Activated naive CD8-positive, alpha-beta T cell treated with anti-CD3 and anti-CD28 coated beads for 36 hours (primary cell): ENCODE measurements at regions not wholly inside any gene's neighbourhood (a gene's known extent, or its start where the extent isn't known, plus 50 kb on each side); places are given as distances from the start of the nearest gene placed in this dataset.

Source experiments
- DNase-seq: peaks from one replicate; pipeline ENCODE4 v3.0.0; 2021
- H3K27ac Mint-ChIP-seq: one replicate; pipeline ENCODE4 v1.8.0; 2022; ENCODE audit warnings: mild to moderate bottlenecking, moderate library complexity, mixed read lengths
- H3K27me3 Mint-ChIP-seq: one replicate; pipeline ENCODE4 v1.8.0; 2022; ENCODE audit warnings: mild to moderate bottlenecking, mixed read lengths
- H3K36me3 Mint-ChIP-seq: one replicate; pipeline ENCODE4 v1.8.0; 2021; ENCODE audit warnings: mild to moderate bottlenecking, mixed read lengths
- H3K4me1 Mint-ChIP-seq: one replicate; pipeline ENCODE4 v1.8.0; 2021; ENCODE audit warnings: mixed read lengths
- H3K4me3 Mint-ChIP-seq: one replicate; pipeline ENCODE4 v1.8.0; 2022; ENCODE audit warnings: mild to moderate bottlenecking, moderate library complexity, mixed read lengths
- H3K9me3 Mint-ChIP-seq: one replicate; pipeline ENCODE4 v1.8.0; 2022; ENCODE audit warnings: mixed read lengths

- Mint-ChIP-seq H3K9me3 (no peaks in the 10 kb centered on the region), H3K36me3 (no peaks in the 10 kb centered on the region), H3K4me3 (no peak overlapping the region)
Measured at GRCh38 chr12:3992945-3993344, 119.7 kb upstream of the PARP11 start.

GRCh38 chr12:3991798-3992580 lies 118.8 kb upstream of the PARP11 start:
- no peak overlapping the region for H3K4me3 Mint-ChIP-seq

More at GRCh38 chr12:3992945-3993344, 119.7 kb upstream of the PARP11 start:
- peaks cover 28% of the 10 kb centered on the region for H3K4me1 Mint-ChIP-seq
- H3K27me3 Mint-ChIP-seq: no peaks in the 10 kb centered on the region
- no peak for DNase-seq
- H3K27ac Mint-ChIP-seq: no peak overlapping the region

GRCh38 chr12:3990501-3991280 lies 117.5 kb upstream of the PARP11 start:
- no peaks in the 10 kb centered on the region for H3K27me3 Mint-ChIP-seq

More at GRCh38 chr12:3991798-3992580, 118.8 kb upstream of the PARP11 start:
- DNase-seq: no peak
- Mint-ChIP-seq H3K27me3 (no peaks in the 10 kb centered on the region), H3K27ac (no peak overlapping the region), H3K4me1 (peaks cover 32% of the 10 kb centered on the region), H3K9me3 (no peaks in the 10 kb centered on the region), H3K36me3 (no peaks in the 10 kb centered on the region)

GRCh38 chr12:3989218-3989550 lies 116.0 kb upstream of the PARP11 start:
- H3K4me3 Mint-ChIP-seq: peak overlapping the region; percentile 3
- H3K27me3 Mint-ChIP-seq: no peaks in the 10 kb centered on the region
- no peaks in the 10 kb centered on the region for H3K36me3 Mint-ChIP-seq
- no peak for DNase-seq
- H3K9me3 Mint-ChIP-seq: peaks cover 1% of the 10 kb centered on the region
- H3K4me1 Mint-ChIP-seq: peaks cover 34% of the 10 kb centered on the region
- peak overlapping the region; percentile 86 for H3K27ac Mint-ChIP-seq

More at GRCh38 chr12:3990501-3991280, 117.5 kb upstream of the PARP11 start:
- no peak for DNase-seq
- Mint-ChIP-seq H3K27ac (no peak overlapping the region), H3K36me3 (no peaks in the 10 kb centered on the region), H3K9me3 (no peaks in the 10 kb centered on the region), H3K4me1 (peaks cover 35% of the 10 kb centered on the region), H3K4me3 (no peak overlapping the region)

GRCh38 chr12:3988519-3989217 lies 115.5 kb upstream of the PARP11 start:
- peaks cover 34% of the 10 kb centered on the region for H3K4me1 Mint-ChIP-seq
- DNase-seq: peak; percentile 58
- H3K4me3 Mint-ChIP-seq: peak overlapping the region; percentile 47
- H3K27ac Mint-ChIP-seq: peak overlapping the region; percentile 86
- peaks cover 1% of the 10 kb centered on the region for H3K9me3 Mint-ChIP-seq
- H3K27me3 Mint-ChIP-seq: no peaks in the 10 kb centered on the region
- no peaks in the 10 kb centered on the region for H3K36me3 Mint-ChIP-seq

GRCh38 chr12:3987571-3987970 lies 114.4 kb upstream of the PARP11 start:
- no peaks in the 10 kb centered on the region for H3K27me3 Mint-ChIP-seq
- peaks cover 1% of the 10 kb centered on the region for H3K9me3 Mint-ChIP-seq
- no peak for DNase-seq
- peak overlapping the region; percentile 31 for H3K27ac Mint-ChIP-seq
- H3K4me1 Mint-ChIP-seq: peaks cover 34% of the 10 kb centered on the region
- peaks cover 3% of the 10 kb centered on the region for H3K36me3 Mint-ChIP-seq
- H3K4me3 Mint-ChIP-seq: no peak overlapping the region

- H3K9me3 Mint-ChIP-seq: peaks cover 10% of the 10 kb centered on the region
- H3K4me3 Mint-ChIP-seq: no peak overlapping the region
- H3K36me3 Mint-ChIP-seq: peaks cover 11% of the 10 kb centered on the region
- no peaks in the 10 kb centered on the region for H3K27me3 Mint-ChIP-seq
- no peak for DNase-seq
- H3K4me1 Mint-ChIP-seq: peaks cover 37% of the 10 kb centered on the region
- peak overlapping the region; percentile 70 for H3K27ac Mint-ChIP-seq
Measured at GRCh38 chr12:3980504-3981272, 107.5 kb upstream of the PARP11 start.

GRCh38 chr12:3977621-3978020 lies 104.4 kb upstream of the PARP11 start:
- peaks cover 10% of the 10 kb centered on the region for H3K36me3 Mint-ChIP-seq
- DNase-seq: no peak
- H3K4me3 Mint-ChIP-seq: no peak overlapping the region
- peak overlapping the region; percentile 85 for H3K27ac Mint-ChIP-seq
- H3K4me1 Mint-ChIP-seq: peaks cover 64% of the 10 kb centered on the region
- H3K27me3 Mint-ChIP-seq: no peaks in the 10 kb centered on the region
- H3K9me3 Mint-ChIP-seq: peaks cover 9% of the 10 kb centered on the region

GRCh38 chr12:3976351-3976938 lies 103.2 kb upstream of the PARP11 start:
- Mint-ChIP-seq H3K4me3 (peak overlapping the region; percentile 29), H3K9me3 (peaks cover 9% of the 10 kb centered on the region), H3K27me3 (no peaks in the 10 kb centered on the region), H3K36me3 (peaks cover 11% of the 10 kb centered on the region), H3K27ac (peak overlapping the region; percentile 85), H3K4me1 (peaks cover 71% of the 10 kb centered on the region)
- DNase-seq: peak; percentile 46

GRCh38 chr12:3975652-3976051 lies 102.5 kb upstream of the PARP11 start:
- peaks cover 9% of the 10 kb centered on the region for H3K36me3 Mint-ChIP-seq
- H3K9me3 Mint-ChIP-seq: peaks cover 3% of the 10 kb centered on the region
- peak overlapping the region; percentile 16 for H3K4me3 Mint-ChIP-seq
- H3K27ac Mint-ChIP-seq: peak overlapping the region; percentile 85
- no peaks in the 10 kb centered on the region for H3K27me3 Mint-ChIP-seq
- H3K4me1 Mint-ChIP-seq: peaks cover 64% of the 10 kb centered on the region
- DNase-seq: no peak

- peaks cover 61% of the 10 kb centered on the region for H3K4me1 Mint-ChIP-seq
- no peak overlapping the region for H3K4me3 Mint-ChIP-seq
- H3K27me3 Mint-ChIP-seq: no peaks in the 10 kb centered on the region
- no peak for DNase-seq
- peaks cover 9% of the 10 kb centered on the region for H3K36me3 Mint-ChIP-seq
- H3K27ac Mint-ChIP-seq: peak overlapping the region; percentile 91
- H3K9me3 Mint-ChIP-seq: peaks cover 3% of the 10 kb centered on the region
Measured at GRCh38 chr12:3974883-3975282, 101.7 kb upstream of the PARP11 start.

- Mint-ChIP-seq H3K9me3 (peaks cover 3% of the 10 kb centered on the region), H3K27me3 (no peaks in the 10 kb centered on the region), H3K4me1 (peaks cover 59% of the 10 kb centered on the region), H3K36me3 (peaks cover 9% of the 10 kb centered on the region), H3K27ac (peak overlapping the region; percentile 91), H3K4me3 (peak overlapping the region; percentile 40)
- no peak for DNase-seq
Measured at GRCh38 chr12:3973973-3974644, 100.9 kb upstream of the PARP11 start.

GRCh38 chr12:3973269-3973884 lies 100.2 kb upstream of the PARP11 start:
- Mint-ChIP-seq H3K9me3 (peaks cover 3% of the 10 kb centered on the region), H3K27me3 (no peaks in the 10 kb centered on the region), H3K4me1 (peaks cover 53% of the 10 kb centered on the region), H3K27ac (peak overlapping the region; percentile 91), H3K4me3 (peak overlapping the region; percentile 52), H3K36me3 (peaks cover 9% of the 10 kb centered on the region)
- no peak for DNase-seq
